PC-9 (cell line): ENCODE measurements at regions not wholly inside any gene's neighbourhood (a gene's known extent, or its start where the extent isn't known, plus 50 kb on each side); places are given as distances from the start of the nearest gene placed in this dataset.

Experiments
- CTCF ChIP-seq: fragments of 200-600 bp; sonication (generic); conservative IDR thresholded peaks from 2 replicates; pipeline ENCODE4 v1.6.1; 2017; ENCODE audit warnings: mixed run types, antibody characterized with exemption, mild to moderate bottlenecking, moderate library complexity
- EZH2 ChIP-seq: fragments of 200-600 bp; sonication (generic); IDR thresholded peaks from 2 replicates; pipeline ENCODE4 v1.8.0; 2017; ENCODE audit warnings: antibody characterized with exemption, low read depth

- no peak for TF ChIP-seq CTCF
- TF ChIP-seq EZH2: no peak
These were observed 335.3 kb downstream of the FGFR2 start for GRCh38 chr10:121262774-121263430.
